BLaER1 (cell line): ENCODE measurements at regions not wholly inside any gene's neighbourhood (a gene's known extent, or its start where the extent isn't known, plus 50 kb on each side); places are given as distances from the start of the nearest gene placed in this dataset.

Source experiments
- H3K27ac ChIP-seq: shearing (Covaris generic); formaldehyde crosslinking; 2 replicates; pipeline ENCODE4 v1.8.1; 2022
- H3K27me3 ChIP-seq: shearing (Covaris generic); formaldehyde crosslinking; 2 replicates; pipeline ENCODE4 v1.8.1; 2022
- H3K36me3 ChIP-seq: shearing (Covaris generic); formaldehyde crosslinking; 2 replicates; pipeline ENCODE4 v1.8.1; 2022
- H3K4me1 ChIP-seq: shearing (Covaris generic); formaldehyde crosslinking; 2 replicates; pipeline ENCODE4 v1.8.1; 2022
- H3K4me2 ChIP-seq: shearing (Covaris generic); formaldehyde crosslinking; 2 replicates; pipeline ENCODE4 v1.8.1; 2022
- H3K4me3 ChIP-seq: shearing (Covaris generic); formaldehyde crosslinking; 2 replicates; pipeline ENCODE4 v1.8.1; 2022
- H3K9ac ChIP-seq: shearing (Covaris generic); formaldehyde crosslinking; 2 replicates; pipeline ENCODE4 v1.8.1; 2022
- H3K9me3 ChIP-seq: shearing (Covaris generic); formaldehyde crosslinking; 2 replicates; pipeline ENCODE4 v1.8.1; 2022
- H4K20me1 ChIP-seq: shearing (Covaris generic); formaldehyde crosslinking; 2 replicates; pipeline ENCODE4 v1.8.1; 2022
- Cebpa-rat ChIP-seq: shearing (Covaris generic); IDR thresholded peaks from 2 replicates; pipeline ENCODE4 v1.8.1; 2022

GRCh38 chr11:127624306-127624856, 623.8 kb upstream of the KIRREL3 start:
- no peaks in the 10 kb centered on the region for H3K9me3 ChIP-seq
- H3K9ac ChIP-seq = no peak overlapping the region
- no peak overlapping the region for H3K4me3 ChIP-seq

GRCh38 chr11:127622686-127623085, 622.1 kb upstream of the KIRREL3 start:
- H3K27ac ChIP-seq = no peak overlapping the region

More at GRCh38 chr11:127624306-127624856, 623.8 kb upstream of the KIRREL3 start:
- TF ChIP-seq Cebpa-rat = no peak
- Histone ChIP-seq H4K20me1 (no peaks in the 10 kb centered on the region), H3K4me1 (no peaks in the 10 kb centered on the region), H3K27ac (no peak overlapping the region), H3K4me2 (no peak overlapping the region), H3K27me3 (no peaks in the 10 kb centered on the region), H3K36me3 (no peaks in the 10 kb centered on the region)

GRCh38 chr11:127620671-127621070, 620.1 kb upstream of the KIRREL3 start:
- H3K27me3 ChIP-seq = no peaks in the 10 kb centered on the region
- H3K9me3 ChIP-seq = no peaks in the 10 kb centered on the region
- no peak overlapping the region for H3K4me2 ChIP-seq
- H4K20me1 ChIP-seq = no peaks in the 10 kb centered on the region
- H3K9ac ChIP-seq = no peak overlapping the region
- H3K4me3 ChIP-seq = no peak overlapping the region
- TF ChIP-seq Cebpa-rat = no peak
- H3K27ac ChIP-seq = no peak overlapping the region
- H3K4me1 ChIP-seq = no peaks in the 10 kb centered on the region
- H3K36me3 ChIP-seq = no peaks in the 10 kb centered on the region

More at GRCh38 chr11:127622686-127623085, 622.1 kb upstream of the KIRREL3 start:
- no peak for TF ChIP-seq Cebpa-rat
- Histone ChIP-seq H3K27me3 (no peaks in the 10 kb centered on the region), H3K9ac (no peak overlapping the region), H4K20me1 (no peaks in the 10 kb centered on the region), H3K4me2 (no peak overlapping the region), H3K4me3 (no peak overlapping the region), H3K36me3 (no peaks in the 10 kb centered on the region), H3K4me1 (no peaks in the 10 kb centered on the region), H3K9me3 (no peaks in the 10 kb centered on the region)

- no peaks in the 10 kb centered on the region for H3K9me3 ChIP-seq
- no peak for TF ChIP-seq Cebpa-rat
- no peak overlapping the region for H3K4me2 ChIP-seq
- no peak overlapping the region for H3K9ac ChIP-seq
- H3K27me3 ChIP-seq = no peaks in the 10 kb centered on the region
- H4K20me1 ChIP-seq = no peaks in the 10 kb centered on the region
- H3K36me3 ChIP-seq = no peaks in the 10 kb centered on the region
- no peak overlapping the region for H3K4me3 ChIP-seq
- no peak overlapping the region for H3K27ac ChIP-seq
- no peaks in the 10 kb centered on the region for H3K4me1 ChIP-seq
These were observed 619.4 kb upstream of the KIRREL3 start for GRCh38 chr11:127619946-127620345.

GRCh38 chr11:127618721-127619120, 618.2 kb upstream of the KIRREL3 start:
- Histone ChIP-seq H3K27ac (no peak overlapping the region), H3K4me3 (no peak overlapping the region), H4K20me1 (no peaks in the 10 kb centered on the region), H3K36me3 (no peaks in the 10 kb centered on the region), H3K9ac (no peak overlapping the region), H3K4me2 (no peak overlapping the region), H3K9me3 (no peaks in the 10 kb centered on the region), H3K27me3 (no peaks in the 10 kb centered on the region), H3K4me1 (no peaks in the 10 kb centered on the region)
- no peak for TF ChIP-seq Cebpa-rat

GRCh38 chr11:127616158-127616557, 615.6 kb upstream of the KIRREL3 start:
- TF ChIP-seq Cebpa-rat = no peak

GRCh38 chr11:127612607-127613006, 612.0 kb upstream of the KIRREL3 start:
- H4K20me1 ChIP-seq = no peaks in the 10 kb centered on the region
- no peaks in the 10 kb centered on the region for H3K27me3 ChIP-seq
- H3K27ac ChIP-seq = no peak overlapping the region
- H3K9ac ChIP-seq = no peak overlapping the region
- TF ChIP-seq Cebpa-rat = no peak
- no peaks in the 10 kb centered on the region for H3K4me1 ChIP-seq
- no peaks in the 10 kb centered on the region for H3K36me3 ChIP-seq
- no peak overlapping the region for H3K4me2 ChIP-seq
- no peaks in the 10 kb centered on the region for H3K9me3 ChIP-seq
- no peak overlapping the region for H3K4me3 ChIP-seq

More at GRCh38 chr11:127616158-127616557, 615.6 kb upstream of the KIRREL3 start:
- no peak overlapping the region for H3K4me2 ChIP-seq
- H4K20me1 ChIP-seq = no peaks in the 10 kb centered on the region
- H3K4me1 ChIP-seq = no peaks in the 10 kb centered on the region
- H3K27ac ChIP-seq = no peak overlapping the region
- H3K9me3 ChIP-seq = no peaks in the 10 kb centered on the region
- H3K9ac ChIP-seq = no peak overlapping the region
- no peaks in the 10 kb centered on the region for H3K27me3 ChIP-seq
- H3K4me3 ChIP-seq = no peak overlapping the region
- H3K36me3 ChIP-seq = no peaks in the 10 kb centered on the region

GRCh38 chr11:127609025-127609773, 608.6 kb upstream of the KIRREL3 start:
- no peak for TF ChIP-seq Cebpa-rat
- Histone ChIP-seq H3K27ac (no peak overlapping the region), H3K27me3 (no peaks in the 10 kb centered on the region), H3K4me2 (no peak overlapping the region), H3K4me1 (no peaks in the 10 kb centered on the region), H3K9ac (no peak overlapping the region), H3K36me3 (no peaks in the 10 kb centered on the region), H3K9me3 (no peaks in the 10 kb centered on the region), H4K20me1 (no peaks in the 10 kb centered on the region), H3K4me3 (no peak overlapping the region)

GRCh38 chr11:127607487-127608085, 607.0 kb upstream of the KIRREL3 start:
- no peak overlapping the region for H3K27ac ChIP-seq
- H3K27me3 ChIP-seq = no peaks in the 10 kb centered on the region
- H3K4me1 ChIP-seq = no peaks in the 10 kb centered on the region
- TF ChIP-seq Cebpa-rat = no peak
- H3K4me3 ChIP-seq = no peak overlapping the region
- H3K4me2 ChIP-seq = no peak overlapping the region
- no peaks in the 10 kb centered on the region for H4K20me1 ChIP-seq
- no peaks in the 10 kb centered on the region for H3K36me3 ChIP-seq
- H3K9me3 ChIP-seq = no peaks in the 10 kb centered on the region
- no peak overlapping the region for H3K9ac ChIP-seq

- no peak overlapping the region for H3K4me2 ChIP-seq
- H3K4me1 ChIP-seq = no peaks in the 10 kb centered on the region
- H3K36me3 ChIP-seq = no peaks in the 10 kb centered on the region
- TF ChIP-seq Cebpa-rat = no peak
- H3K9ac ChIP-seq = no peak overlapping the region
- H3K4me3 ChIP-seq = no peak overlapping the region
- H3K27me3 ChIP-seq = no peaks in the 10 kb centered on the region
- no peaks in the 10 kb centered on the region for H3K9me3 ChIP-seq
- H3K27ac ChIP-seq = no peak overlapping the region
- H4K20me1 ChIP-seq = no peaks in the 10 kb centered on the region
These were observed 601.0 kb upstream of the KIRREL3 start for GRCh38 chr11:127601578-127601977.
